Fibroblast of pulmonary artery (primary cell): ENCODE measurements at regions not wholly inside any gene's neighbourhood (a gene's known extent, or its start where the extent isn't known, plus 50 kb on each side); places are given as distances from the start of the nearest gene placed in this dataset.

Experiments used
- DNase-seq: peaks from one replicate; pipeline ENCODE4 v3.0.0-alpha.2; 2010; ENCODE audit warnings: low read depth
- H3K4me3 ChIP-seq: replicated peaks from 2 replicates; pipeline ENCODE4 v1.5.1; 2011; ENCODE audit warnings: low read depth, mild to moderate bottlenecking, control low read depth, low read length, moderate library complexity
- TF ChIP-seq, protein P1 (sequence below): IDR thresholded peaks from 2 replicates; pipeline ENCODE4 v1.5.1; 2011; ENCODE audit warnings: mild to moderate bottlenecking, control low read depth, low read length, inconsistent platforms; ENCODE audit errors: missing control alignments

DNA sequence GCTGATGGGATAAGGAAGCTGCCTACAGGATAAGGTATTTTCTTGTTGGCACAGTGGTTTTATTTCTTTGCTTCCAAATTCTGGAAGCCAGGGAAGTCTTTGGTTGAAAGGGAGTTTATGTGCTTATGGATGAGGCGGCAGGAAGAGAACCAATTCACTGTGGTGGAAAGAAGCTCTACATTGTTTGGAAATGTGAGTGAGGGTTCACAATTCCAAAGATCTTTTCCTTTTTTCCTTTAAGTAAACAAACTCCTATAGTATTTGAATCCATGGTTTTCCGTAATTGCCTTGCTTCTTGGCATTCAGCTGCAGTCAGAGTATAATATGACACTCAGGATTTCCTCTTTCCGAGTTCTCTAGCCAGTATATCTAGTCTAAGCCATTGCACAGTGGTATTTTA, 86.2 kb downstream of the TEX29 start:
- no peak for DNase-seq
- TF ChIP-seq, protein P1, sequence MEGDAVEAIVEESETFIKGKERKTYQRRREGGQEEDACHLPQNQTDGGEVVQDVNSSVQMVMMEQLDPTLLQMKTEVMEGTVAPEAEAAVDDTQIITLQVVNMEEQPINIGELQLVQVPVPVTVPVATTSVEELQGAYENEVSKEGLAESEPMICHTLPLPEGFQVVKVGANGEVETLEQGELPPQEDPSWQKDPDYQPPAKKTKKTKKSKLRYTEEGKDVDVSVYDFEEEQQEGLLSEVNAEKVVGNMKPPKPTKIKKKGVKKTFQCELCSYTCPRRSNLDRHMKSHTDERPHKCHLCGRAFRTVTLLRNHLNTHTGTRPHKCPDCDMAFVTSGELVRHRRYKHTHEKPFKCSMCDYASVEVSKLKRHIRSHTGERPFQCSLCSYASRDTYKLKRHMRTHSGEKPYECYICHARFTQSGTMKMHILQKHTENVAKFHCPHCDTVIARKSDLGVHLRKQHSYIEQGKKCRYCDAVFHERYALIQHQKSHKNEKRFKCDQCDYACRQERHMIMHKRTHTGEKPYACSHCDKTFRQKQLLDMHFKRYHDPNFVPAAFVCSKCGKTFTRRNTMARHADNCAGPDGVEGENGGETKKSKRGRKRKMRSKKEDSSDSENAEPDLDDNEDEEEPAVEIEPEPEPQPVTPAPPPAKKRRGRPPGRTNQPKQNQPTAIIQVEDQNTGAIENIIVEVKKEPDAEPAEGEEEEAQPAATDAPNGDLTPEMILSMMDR, result no peak
- H3K4me3 ChIP-seq, result no peak overlapping the region

DNA sequence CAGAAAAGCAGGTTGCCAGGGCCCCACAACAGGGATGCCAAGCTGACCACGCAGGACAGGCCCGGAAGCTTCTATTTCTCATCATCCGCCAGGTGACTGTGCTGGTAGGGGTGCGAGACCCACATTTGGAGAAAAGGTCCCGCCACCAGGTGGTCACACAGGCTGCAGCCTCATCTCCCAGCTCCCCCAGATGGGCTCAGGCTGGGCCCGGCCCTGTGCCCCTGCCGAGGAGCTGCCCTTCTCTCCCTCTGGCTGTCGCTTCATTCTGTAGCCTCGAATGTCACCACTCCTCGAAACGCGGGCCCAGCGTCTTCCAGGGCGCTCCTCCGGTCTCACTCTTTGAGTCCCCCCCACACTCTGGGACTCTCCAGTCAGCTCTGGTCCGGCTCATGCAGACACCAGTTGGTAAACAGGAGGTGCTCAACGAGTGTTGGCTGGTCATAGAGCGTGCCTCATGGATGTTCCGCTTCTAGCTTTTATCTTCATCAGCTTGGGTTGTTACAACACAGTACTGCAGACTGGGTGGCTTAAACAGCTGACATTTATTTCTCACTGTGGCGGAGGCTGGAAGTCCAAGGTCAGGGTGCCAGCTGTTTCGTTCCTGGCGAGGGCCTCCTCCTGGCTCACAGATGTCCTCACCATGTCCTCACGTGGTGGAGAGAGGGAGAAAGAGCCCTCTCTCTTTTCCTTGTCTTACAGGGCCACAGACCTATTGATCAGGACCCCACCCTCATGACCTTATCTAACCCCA, 87.1 kb downstream of the TEX29 start:
- no peak overlapping the region for H3K4me3 ChIP-seq
- TF ChIP-seq, protein P1, result no peak
- DNase-seq, result no peak

DNA sequence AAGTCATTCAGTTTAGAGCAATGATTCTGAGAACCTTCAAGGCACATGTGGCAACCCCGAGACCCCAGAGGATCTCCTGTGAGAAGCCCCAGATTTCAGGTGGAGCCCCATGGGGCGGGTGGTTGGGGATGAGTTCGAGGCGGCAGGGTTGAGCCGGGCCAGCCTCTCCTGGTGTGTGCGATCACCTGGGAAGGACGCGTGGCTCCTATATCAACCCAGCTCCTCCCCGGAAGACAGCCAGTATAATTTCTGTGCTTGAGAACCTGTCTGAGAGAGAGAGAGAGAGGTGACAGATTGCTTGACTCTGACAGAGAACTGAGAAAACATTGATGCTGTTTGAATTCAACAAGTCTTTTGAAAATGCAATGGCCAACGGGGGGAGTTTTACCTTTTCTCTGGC, 89.0 kb downstream of the TEX29 start:
- DNase-seq, result no peak
- TF ChIP-seq, protein P1, result no peak
- H3K4me3 ChIP-seq, result no peak overlapping the region

DNA sequence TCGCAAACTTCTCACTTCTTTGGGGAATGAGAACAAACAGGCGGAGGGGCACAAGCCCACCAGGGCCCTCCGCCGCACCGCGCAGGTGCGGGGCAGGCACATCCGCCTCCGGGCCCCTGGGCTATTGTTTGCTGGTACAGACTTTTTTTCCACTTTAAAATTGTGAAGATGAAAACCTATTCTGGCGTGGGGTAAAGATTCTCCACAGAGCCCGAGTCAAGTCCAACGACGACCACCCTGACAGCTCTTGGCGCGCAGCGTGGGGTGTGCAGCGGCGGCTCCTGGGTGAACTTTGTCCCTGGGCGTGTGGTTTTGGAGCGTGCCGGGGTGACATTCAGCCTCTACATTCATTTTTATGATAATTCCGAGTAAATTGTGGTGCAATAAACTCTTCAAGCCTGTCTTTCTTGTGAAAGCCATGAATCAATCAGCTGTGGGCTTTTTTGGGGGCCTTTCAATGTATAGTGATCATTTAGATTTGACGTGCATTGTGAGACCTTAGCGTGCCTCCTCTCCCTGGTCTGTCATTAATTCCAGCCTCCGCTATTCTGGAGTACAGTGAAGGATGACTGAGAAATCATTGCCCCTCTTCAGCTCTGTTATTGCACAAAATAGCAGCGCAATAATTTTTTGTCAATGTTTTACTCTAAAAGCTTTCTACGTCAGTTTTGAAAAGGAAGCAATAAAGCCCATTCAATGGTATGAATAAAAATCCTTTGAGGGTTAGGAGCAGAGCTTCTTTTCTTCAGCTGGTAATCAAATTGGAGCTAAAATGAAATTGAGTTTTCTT, 90.0 kb downstream of the TEX29 start:
- H3K4me3 ChIP-seq, result no peak overlapping the region
- no peak for DNase-seq
- TF ChIP-seq, protein P1, result no peak

DNA sequence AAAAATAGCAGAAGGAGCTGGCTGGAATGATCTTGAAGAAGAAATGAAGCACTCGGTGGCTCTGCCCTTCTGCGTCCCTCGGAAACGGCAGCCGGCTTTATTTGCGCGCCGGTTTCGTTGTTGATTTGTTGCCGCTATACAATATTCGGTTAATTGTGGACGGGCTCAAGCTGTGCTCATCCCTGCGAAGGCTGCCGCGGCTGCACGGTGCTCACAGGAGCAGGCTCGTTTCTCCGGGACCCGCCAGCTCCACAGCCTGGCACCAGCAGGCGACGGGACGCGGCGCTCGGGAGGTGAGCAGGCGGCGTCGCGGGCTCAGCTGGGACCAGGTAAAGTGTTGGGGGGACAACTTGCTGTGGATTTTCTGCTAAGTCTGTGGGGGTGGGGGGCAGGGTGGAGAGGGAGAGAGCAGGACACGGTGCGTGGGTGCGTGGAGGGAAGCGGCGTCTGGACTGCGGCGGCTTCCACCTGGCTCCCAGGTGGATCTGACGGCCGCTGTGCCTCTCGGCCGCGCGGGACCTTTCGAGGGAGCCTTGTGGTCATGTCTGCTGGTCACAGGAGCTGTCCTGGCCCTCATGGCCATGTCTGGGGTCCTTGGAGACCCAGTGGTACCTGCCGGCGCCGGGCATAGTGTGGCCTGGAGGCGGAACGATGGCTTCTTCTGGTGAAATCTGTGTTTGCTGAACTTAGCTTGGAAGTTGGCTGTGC, 90.9 kb downstream of the TEX29 start:
- no peak overlapping the region for H3K4me3 ChIP-seq
- no peak for DNase-seq
- TF ChIP-seq, protein P1, result no peak

DNA sequence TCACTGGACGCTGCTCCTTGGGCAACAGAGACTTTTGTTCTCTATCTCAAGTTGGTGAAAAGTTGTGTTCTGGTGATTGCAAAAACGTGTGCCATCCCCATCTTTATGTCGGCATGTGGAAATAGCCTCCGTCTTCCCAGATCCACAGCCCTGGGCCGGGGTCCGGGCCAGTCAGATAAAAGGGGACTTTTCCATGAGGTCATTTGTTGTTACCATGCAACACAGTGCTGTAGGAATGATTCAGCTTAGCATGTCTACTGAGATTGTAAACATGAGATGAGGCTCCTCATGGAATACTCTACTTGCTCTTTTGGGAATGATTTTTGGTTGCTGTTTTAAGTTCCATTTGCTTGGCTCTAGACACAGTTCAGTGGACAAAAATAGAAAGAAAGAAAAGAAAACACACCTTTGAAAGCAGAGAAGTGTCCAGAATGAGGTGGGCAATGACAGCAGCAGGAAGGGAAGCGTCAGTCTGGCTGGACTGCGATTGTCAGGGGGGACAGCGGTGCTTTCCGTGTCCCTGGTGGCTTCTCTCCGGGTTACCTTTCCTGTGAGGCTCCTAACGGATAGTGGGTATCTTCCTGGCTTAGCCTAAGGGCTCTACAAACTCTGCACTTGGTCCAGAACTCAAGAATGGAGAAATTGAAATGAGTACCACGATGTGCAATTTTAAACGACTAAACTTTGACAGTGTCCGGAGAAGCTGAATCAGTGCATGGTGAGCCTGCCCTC, 91.6 kb downstream of the TEX29 start:
- H3K4me3 ChIP-seq, result no peak overlapping the region
- TF ChIP-seq, protein P1, result no peak
- DNase-seq, result no peak
